Fibroblast of lung (primary cell): ENCODE measurements at regions not wholly inside any gene's neighbourhood (a gene's known extent, or its start where the extent isn't known, plus 50 kb on each side); places are given as distances from the start of the nearest gene placed in this dataset.

Experiments used
- EZH2 ChIP-seq: IDR thresholded peaks from 2 replicates; pipeline ENCODE4 v1.5.1; 2012; ENCODE audit warnings: low read length, control low read depth, mild to moderate bottlenecking; ENCODE audit errors: missing control alignments
- TF ChIP-seq, protein P1 (sequence below), 2 donors: IDR thresholded peaks in 1 of 2; conservative IDR thresholded peaks in 1 of 2; 1 replicate in 1 of 2; 2 replicates in 1 of 2; pipeline ENCODE4 v1.5.1; 2011 to 2012; ENCODE audit warnings: low read length in 2 of 2, control low read depth in 1 of 2, inconsistent platforms in 1 of 2, low read depth in 1 of 2, mild to moderate bottlenecking in 1 of 2

DNA sequence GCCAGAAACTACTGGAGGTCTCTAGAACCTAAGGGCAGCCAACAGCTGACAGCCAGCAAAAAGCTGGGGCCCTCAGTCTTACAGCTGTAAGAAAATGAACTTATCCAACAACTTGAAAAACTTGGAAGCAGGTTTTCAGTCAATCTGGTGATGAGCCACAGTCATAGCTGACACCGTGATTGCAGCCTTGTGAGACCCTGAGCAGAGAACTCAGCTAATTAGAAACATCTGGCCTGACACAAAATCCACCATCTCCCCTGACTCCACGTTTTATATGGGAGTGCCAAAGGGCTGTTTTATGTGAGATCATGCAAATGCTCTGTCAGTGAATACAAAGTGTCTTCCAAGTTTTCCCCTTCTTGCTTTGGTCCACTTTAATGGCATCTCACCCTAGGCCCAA lies 198.8 kb upstream of the DCAF8L1 start:
- TF ChIP-seq, protein P1, sequence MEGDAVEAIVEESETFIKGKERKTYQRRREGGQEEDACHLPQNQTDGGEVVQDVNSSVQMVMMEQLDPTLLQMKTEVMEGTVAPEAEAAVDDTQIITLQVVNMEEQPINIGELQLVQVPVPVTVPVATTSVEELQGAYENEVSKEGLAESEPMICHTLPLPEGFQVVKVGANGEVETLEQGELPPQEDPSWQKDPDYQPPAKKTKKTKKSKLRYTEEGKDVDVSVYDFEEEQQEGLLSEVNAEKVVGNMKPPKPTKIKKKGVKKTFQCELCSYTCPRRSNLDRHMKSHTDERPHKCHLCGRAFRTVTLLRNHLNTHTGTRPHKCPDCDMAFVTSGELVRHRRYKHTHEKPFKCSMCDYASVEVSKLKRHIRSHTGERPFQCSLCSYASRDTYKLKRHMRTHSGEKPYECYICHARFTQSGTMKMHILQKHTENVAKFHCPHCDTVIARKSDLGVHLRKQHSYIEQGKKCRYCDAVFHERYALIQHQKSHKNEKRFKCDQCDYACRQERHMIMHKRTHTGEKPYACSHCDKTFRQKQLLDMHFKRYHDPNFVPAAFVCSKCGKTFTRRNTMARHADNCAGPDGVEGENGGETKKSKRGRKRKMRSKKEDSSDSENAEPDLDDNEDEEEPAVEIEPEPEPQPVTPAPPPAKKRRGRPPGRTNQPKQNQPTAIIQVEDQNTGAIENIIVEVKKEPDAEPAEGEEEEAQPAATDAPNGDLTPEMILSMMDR (conservative IDR thresholded peaks at IDR 0.05 in 1 of 2, IDR thresholded peaks at IDR 0.05 in 1 of 2; ENCODE audit: low read depth in 1 of 2, low read length in 2 of 2): no peak
- no peak for TF ChIP-seq EZH2
